Liver (tissue), 3 donors: ENCODE measurements at regions not wholly inside any gene's neighbourhood (a gene's known extent, or its start where the extent isn't known, plus 50 kb on each side); places are given as distances from the start of the nearest gene placed in this dataset.

Source experiments
- ATF3 ChIP-seq: IDR thresholded peaks from 2 replicates; pipeline ENCODE4 v1.6.1; 2016; ENCODE audit warnings: antibody characterized with exemption
- CTCF ChIP-seq: fragments of 150-350 bp; IDR thresholded peaks from 2 replicates; pipeline ENCODE4 v1.5.1; 2017; ENCODE audit warnings: improper control_type of control experiment, low read depth, low read length; ENCODE audit not compliant: missing input control
- EGR1 ChIP-seq, 2 donors: IDR thresholded peaks; 2 replicates each; pipeline ENCODE4 v1.6.1; 2016 to 2018; ENCODE audit warnings: antibody characterized with exemption in 2 of 2, low read depth in 2 of 2
- FOXA1 ChIP-seq: IDR thresholded peaks from 2 replicates; pipeline ENCODE4 v1.6.1; 2016; ENCODE audit warnings: antibody characterized with exemption
- GABPA ChIP-seq, 2 donors: IDR thresholded peaks in 1 of 2; conservative IDR thresholded peaks in 1 of 2; 2 replicates each; pipeline ENCODE4 v1.6.1; 2016; ENCODE audit warnings: antibody characterized with exemption in 2 of 2, mild to moderate bottlenecking in 1 of 2, moderate library complexity in 1 of 2
- HNF4A ChIP-seq, 2 donors: conservative IDR thresholded peaks; 2 replicates each; pipeline ENCODE4 v1.6.1; 2016; ENCODE audit warnings: antibody characterized with exemption in 2 of 2, mild to moderate bottlenecking in 2 of 2
- HNF4G ChIP-seq: IDR thresholded peaks from 2 replicates; pipeline ENCODE4 v1.6.1; 2016; ENCODE audit warnings: antibody characterized with exemption
- JUND ChIP-seq, 2 donors: IDR thresholded peaks; 2 replicates each; pipeline ENCODE4 v1.6.1; 2016; ENCODE audit warnings: antibody characterized with exemption in 2 of 2
- RAD21 ChIP-seq, 2 donors: IDR thresholded peaks; 2 replicates each; pipeline ENCODE4 v1.6.1; 2016; ENCODE audit warnings: antibody characterized with exemption in 2 of 2, mild to moderate bottlenecking in 2 of 2
- RXRA ChIP-seq, 2 donors: IDR thresholded peaks; 2 replicates each; pipeline ENCODE4 v1.6.1; 2017 to 2018; ENCODE audit warnings: antibody characterized with exemption in 2 of 2, mild to moderate bottlenecking in 1 of 2
- TAF1 ChIP-seq: conservative IDR thresholded peaks from 2 replicates; pipeline ENCODE4 v1.6.1; 2016; ENCODE audit warnings: antibody characterized with exemption, mild to moderate bottlenecking
- YY1 ChIP-seq: IDR thresholded peaks from 2 replicates; pipeline ENCODE4 v1.6.1; 2016; ENCODE audit warnings: antibody characterized with exemption, mild to moderate bottlenecking
- donor health status: healthy.
- donor health status: healthy.

DNA sequence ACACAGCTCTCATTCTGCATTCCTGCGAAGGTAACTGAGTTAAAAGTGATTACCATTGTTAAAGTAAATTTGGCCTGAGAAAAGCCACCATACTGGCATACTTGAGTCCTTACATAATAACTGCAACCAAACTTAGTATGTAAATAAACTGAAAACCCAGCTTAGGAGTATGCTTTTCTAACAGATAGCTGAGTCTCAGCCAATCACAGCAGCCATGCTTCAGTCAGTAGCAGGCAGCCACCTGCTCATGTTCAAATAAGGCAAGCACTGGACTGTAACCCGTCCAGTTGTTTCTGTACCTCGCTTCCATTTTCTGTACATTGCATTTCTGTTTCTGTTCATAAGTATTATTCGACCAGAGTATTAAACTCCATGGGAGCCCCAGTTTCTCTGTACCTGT lies 58.6 kb downstream of the GCNT4 start:
- no peak for TF ChIP-seq CTCF
- TF ChIP-seq TAF1, result no peak
- no peak for TF ChIP-seq RAD21 (IDR thresholded peaks at IDR 0.05)
- no peak for TF ChIP-seq HNF4A (conservative IDR thresholded peaks at IDR 0.05)
- no peak for TF ChIP-seq HNF4G
- no peak for TF ChIP-seq YY1
- TF ChIP-seq RXRA (IDR thresholded peaks at IDR 0.05), result no peak
- TF ChIP-seq GABPA (IDR thresholded peaks at IDR 0.05 in 1 of 2, conservative IDR thresholded peaks at IDR 0.05 in 1 of 2), result no peak
- TF ChIP-seq FOXA1, result no peak
- TF ChIP-seq EGR1 (IDR thresholded peaks at IDR 0.05; ENCODE audit: low read depth in 2 of 2), result no peak
- no peak for TF ChIP-seq JUND (IDR thresholded peaks at IDR 0.05)
- no peak for TF ChIP-seq ATF3
